CD14-positive monocyte (primary cell): ENCODE measurements at regions not wholly inside any gene's neighbourhood (a gene's known extent, or its start where the extent isn't known, plus 50 kb on each side); places are given as distances from the start of the nearest gene placed in this dataset.

Experiments used
- DNase-seq, 3 donors: peaks; one replicate each; pipeline ENCODE4 v3.0.0-alpha.2; 2011 to 2022
- H2AFZ ChIP-seq: 2 replicates; pipeline ENCODE4 v1.6.0; 2012; ENCODE audit warnings: mild to moderate bottlenecking, low read depth, low read length, inconsistent platforms; ENCODE audit not compliant: insufficient read depth, poor library complexity, severe bottlenecking
- H3K27ac ChIP-seq, 2 donors: 1 replicate in 1 of 2; 2 replicates in 1 of 2; pipeline ENCODE4 v1.5.1; 2012 to 2013; ENCODE audit warnings: low read length in 2 of 2, control low read depth in 1 of 2, inconsistent platforms in 1 of 2, low read depth in 1 of 2, mild to moderate bottlenecking in 1 of 2
- H3K27me3 ChIP-seq, 2 donors: one replicate each; pipeline versions ENCODE4 v1.6.0 to v1.6.1; 2011 to 2013; ENCODE audit warnings: low read length in 2 of 2; ENCODE audit not compliant: control insufficient read depth in 2 of 2, insufficient read depth in 2 of 2
- H3K36me3 ChIP-seq, 2 donors: replicated peaks in 1 of 2; 1 replicate in 1 of 2; 2 replicates in 1 of 2; pipeline versions ENCODE4 v1.5.1 to v1.6.1; 2012 to 2013; ENCODE audit warnings: low read length in 2 of 2, control low read depth in 1 of 2, inconsistent platforms in 1 of 2, mild to moderate bottlenecking in 1 of 2; ENCODE audit not compliant: insufficient read depth in 2 of 2, control insufficient read depth in 1 of 2
- H3K4me1 ChIP-seq, 2 donors: 1 replicate in 1 of 2; 2 replicates in 1 of 2; pipeline versions ENCODE4 v1.5.1 to v1.6.1; 2012 to 2013; ENCODE audit warnings: low read length in 2 of 2, control low read depth in 1 of 2, inconsistent platforms in 1 of 2, mild to moderate bottlenecking in 1 of 2, moderate library complexity in 1 of 2; ENCODE audit not compliant: insufficient read depth in 2 of 2, control insufficient read depth in 1 of 2
- H3K4me2 ChIP-seq: replicated peaks from 2 replicates; pipeline ENCODE3; 2012; ENCODE audit warnings: low read length, moderate library complexity, mild to moderate bottlenecking; ENCODE audit not compliant: poor library complexity, severe bottlenecking; ENCODE audit errors: extremely low read depth
- H3K4me3 ChIP-seq, 3 experiments: fragments of 200-600 bp in 1 of 3; sonication (generic) in 1 of 3; replicated peaks in 1 of 3; 1 replicate in 2 of 3; 2 replicates in 1 of 3; pipeline ENCODE4 v1.5.1; 2011 to 2013; ENCODE audit warnings: low read length in 3 of 3, mild to moderate bottlenecking in 3 of 3, control low read depth in 2 of 3, low read depth in 2 of 3, inconsistent platforms in 1 of 3, moderate library complexity in 1 of 3
- H3K79me2 ChIP-seq: 2 replicates; pipeline ENCODE4 v1.6.0; 2012; ENCODE audit warnings: mild to moderate bottlenecking, control low read depth, inconsistent platforms, low read length, moderate library complexity; ENCODE audit not compliant: insufficient read depth
- H3K9ac ChIP-seq: 2 replicates; pipeline ENCODE4 v1.6.0; 2017; ENCODE audit warnings: low read length, mild to moderate bottlenecking; ENCODE audit not compliant: insufficient read depth, poor library complexity, severe bottlenecking
- H3K9me3 ChIP-seq, 2 donors: replicated peaks in 1 of 2; 1 replicate in 1 of 2; 2 replicates in 1 of 2; pipeline versions ENCODE4 v1.5.1 to v1.6.1; 2012 to 2013; ENCODE audit warnings: low read length in 2 of 2, control low read depth in 1 of 2; ENCODE audit not compliant: control insufficient read depth in 1 of 2, insufficient read depth in 1 of 2
- H4K20me1 ChIP-seq: 2 replicates; pipeline ENCODE4 v1.6.0; 2012; ENCODE audit warnings: mild to moderate bottlenecking, low read length, control low read depth, moderate library complexity; ENCODE audit not compliant: insufficient read depth
- H3K27ac Mint-ChIP-seq, 7 donors: one replicate each; pipeline ENCODE4 v1.8.0; 2020; ENCODE audit warnings: mild to moderate bottlenecking in 7 of 7, mixed read lengths in 7 of 7, moderate library complexity in 6 of 7, inconsistent platforms in 2 of 7
- H3K27me3 Mint-ChIP-seq, 3 donors: one replicate each; pipeline ENCODE4 v1.8.0; 2021 to 2022; ENCODE audit warnings: low read depth in 3 of 3, mild to moderate bottlenecking in 3 of 3, mixed read lengths in 3 of 3, moderate library complexity in 3 of 3, inconsistent platforms in 1 of 3
- H3K36me3 Mint-ChIP-seq, 2 donors: one replicate each; pipeline ENCODE4 v1.8.0; 2020; ENCODE audit warnings: mixed read lengths in 2 of 2, inconsistent platforms in 1 of 2, mild to moderate bottlenecking in 1 of 2
- H3K4me1 Mint-ChIP-seq: one replicate; pipeline ENCODE4 v1.8.0; 2020; ENCODE audit warnings: mild to moderate bottlenecking, mixed read lengths
- H3K4me3 Mint-ChIP-seq, 2 donors: one replicate each; pipeline ENCODE4 v1.8.0; 2020; ENCODE audit warnings: mild to moderate bottlenecking in 2 of 2, mixed read lengths in 2 of 2, moderate library complexity in 1 of 2
- H3K9me3 Mint-ChIP-seq, 7 donors: one replicate each; pipeline ENCODE4 v1.8.0; 2020 to 2022; ENCODE audit warnings: mixed read lengths in 7 of 7, mild to moderate bottlenecking in 6 of 7, moderate library complexity in 6 of 7, inconsistent platforms in 2 of 7
- CTCF ChIP-seq: fragments of 200-600 bp; IDR thresholded peaks from one replicate; pipeline ENCODE4 v1.8.0; 2022; ENCODE audit warnings: antibody characterized with exemption, mild to moderate bottlenecking
- WGBS: methylation state at CpG from one replicate; pipeline ENCODE4 v1.1.5; 2013; ENCODE audit warnings: missing lambda C conversion rate; ENCODE audit not compliant: insufficient coverage; 5-methylcytosine and 5-hydroxymethylcytosine counted together
- intact Hi-C, 2 donors: fragments of 100-400 bp; cut with micrococcal nuclease; formaldehyde crosslinking; loops; one replicate each; pipeline versions ENCODE4 v1.15.0 to v1.15.1; 2023

GRCh38 chr16:79284766-79285165, 315.8 kb downstream of the MAF start:
- intact Hi-C loops: no loop called here
- Mint-ChIP-seq H3K4me1 (peaks cover 18% of the 10 kb centered on the region), H3K4me3 (no peak overlapping the region), H3K36me3 (peaks cover 0 to 4% of the 10 kb centered on the region in 2 donors), H3K27ac (no peak overlapping the region), H3K27me3 (peaks cover 9 to 28% (median 10%) of the 10 kb centered on the region in 3 donors), H3K9me3 (peaks cover 12 to 22% (median 16%) of the 10 kb centered on the region in 7 donors)
- peaks cover 15 to 18% of the 10 kb centered on the region in 2 donors for H3K9me3 ChIP-seq
- H4K20me1 ChIP-seq: no peaks in the 10 kb centered on the region
- no peak for TF ChIP-seq CTCF
- no peak overlapping the region for H3K4me2 ChIP-seq
- WGBS: 80% methylated on average over 2 of the region's 7 CpGs
- H3K27me3 ChIP-seq: no peaks in the 10 kb centered on the region
- no peak overlapping the region for H3K27ac ChIP-seq
- no peak overlapping the region for H3K4me3 ChIP-seq
- no peak overlapping the region for H2AFZ ChIP-seq
- H3K9ac ChIP-seq: no peak overlapping the region
- H3K36me3 ChIP-seq: no peaks in the 10 kb centered on the region
- DNase-seq: no peak
- H3K4me1 ChIP-seq: peaks cover 12 to 14% of the 10 kb centered on the region in 2 donors
- no peaks in the 10 kb centered on the region for H3K79me2 ChIP-seq

GRCh38 chr16:79283578-79283977, 317.0 kb downstream of the MAF start:
- 100% methylated on average over 2 of the region's 4 CpGs for WGBS
- Histone ChIP-seq H3K9me3 (peaks cover 7% of the 10 kb centered on the region in 2 donors), H4K20me1 (no peaks in the 10 kb centered on the region), H3K4me2 (no peak overlapping the region), H3K36me3 (no peaks in the 10 kb centered on the region), H3K9ac (no peak overlapping the region), H3K27me3 (peaks cover 0 to 2% of the 10 kb centered on the region in 2 donors), H3K4me1 (peaks cover 12 to 14% of the 10 kb centered on the region in 2 donors), H3K27ac (no peak overlapping the region), H3K4me3 (no peak overlapping the region), H2AFZ (no peak overlapping the region), H3K79me2 (no peaks in the 10 kb centered on the region)
- peaks cover 21% of the 10 kb centered on the region for H3K4me1 Mint-ChIP-seq
- DNase-seq: no peak
- no peak overlapping the region for H3K27ac Mint-ChIP-seq
- intact Hi-C loops: no loop called here
- no peak overlapping the region for H3K4me3 Mint-ChIP-seq
- peaks cover 0 to 4% of the 10 kb centered on the region in 2 donors for H3K36me3 Mint-ChIP-seq
- peaks cover 5 to 13% (median 6%) of the 10 kb centered on the region in 7 donors for H3K9me3 Mint-ChIP-seq
- H3K27me3 Mint-ChIP-seq: peaks cover 7 to 23% (median 14%) of the 10 kb centered on the region in 3 donors
- TF ChIP-seq CTCF: no peak
